GM23338 (cell line): ENCODE measurements at regions not wholly inside any gene's neighbourhood (a gene's known extent, or its start where the extent isn't known, plus 50 kb on each side); places are given as distances from the start of the nearest gene placed in this dataset.

ENCODE experiments used
- ATAC-seq: fragments of 200-7000 bp; cut with Tn5 transposase; 3 replicates; pipeline ENCODE4 v1.9.1; 2020
- DNase-seq: peaks from one replicate; pipeline ENCODE4 v3.0.0-alpha.2; 2015; ENCODE audit warnings: low spot score
- H2AFZ ChIP-seq: fragments of 200-600 bp; sonication (generic); 2 replicates; pipeline ENCODE4 v1.8.0; 2016; ENCODE audit warnings: antibody characterized with exemption, mild to moderate bottlenecking, moderate library complexity
- H3F3A ChIP-seq: fragments of 200-600 bp; sonication (generic); replicated peaks from 2 replicates; pipeline ENCODE4 v1.8.0; 2017; ENCODE audit warnings: antibody characterized with exemption, mixed run types, low read depth
- H3K27ac ChIP-seq: fragments of 200-600 bp; sonication (generic); 2 replicates; pipeline ENCODE4 v1.6.1; 2016; ENCODE audit warnings: low read depth
- H3K27me3 ChIP-seq: fragments of 200-600 bp; sonication (generic); 2 replicates; pipeline ENCODE4 v1.8.0; 2016; ENCODE audit warnings: mild to moderate bottlenecking, mixed run types, moderate library complexity; ENCODE audit not compliant: insufficient read depth
- H3K36me3 ChIP-seq: fragments of 200-600 bp; sonication (generic); 2 replicates; pipeline ENCODE4 v1.8.0; 2016; ENCODE audit warnings: mild to moderate bottlenecking; ENCODE audit not compliant: insufficient read depth
- H3K4me1 ChIP-seq: fragments of 200-600 bp; sonication (generic); 2 replicates; pipeline ENCODE4 v1.8.0; 2016; ENCODE audit warnings: mild to moderate bottlenecking, moderate library complexity; ENCODE audit not compliant: insufficient read depth
- H3K4me2 ChIP-seq: fragments of 200-600 bp; sonication (generic); 2 replicates; pipeline ENCODE4 v1.7.1; 2017; ENCODE audit warnings: mixed run types
- H3K4me3 ChIP-seq: fragments of 200-600 bp; sonication (generic); 2 replicates; pipeline ENCODE4 v1.6.1; 2016; ENCODE audit warnings: mixed run types
- H3K79me2 ChIP-seq: fragments of 200-600 bp; sonication (generic); replicated peaks from 2 replicates; pipeline ENCODE4 v1.8.0; 2017; ENCODE audit warnings: mild to moderate bottlenecking; ENCODE audit not compliant: insufficient read depth
- H3K9me2 ChIP-seq: fragments of 200-600 bp; sonication (generic); 2 replicates; pipeline ENCODE4 v1.8.0; 2017; ENCODE audit not compliant: insufficient read depth
- H4K20me1 ChIP-seq: fragments of 200-600 bp; sonication (generic); replicated peaks from 2 replicates; pipeline ENCODE4 v1.8.0; 2017; ENCODE audit warnings: mild to moderate bottlenecking; ENCODE audit not compliant: insufficient read depth
- H3K27ac Mint-ChIP-seq: 2 replicates; pipeline ENCODE4 v1.8.0; 2020; ENCODE audit warnings: inconsistent platforms, mild to moderate bottlenecking, moderate library complexity, mixed read lengths
- H3K27me3 Mint-ChIP-seq: 3 replicates; pipeline ENCODE4 v1.8.0; 2022; ENCODE audit warnings: low read depth, mild to moderate bottlenecking, moderate library complexity, mixed read lengths, inconsistent platforms; ENCODE audit not compliant: insufficient read depth, poor library complexity
- H3K36me3 Mint-ChIP-seq: 3 replicates; pipeline ENCODE4 v1.8.0; 2021; ENCODE audit warnings: low read depth, mild to moderate bottlenecking, inconsistent platforms, moderate library complexity, mixed read lengths
- H3K4me1 Mint-ChIP-seq: 3 replicates; pipeline ENCODE4 v1.8.0; 2020; ENCODE audit warnings: mild to moderate bottlenecking, inconsistent platforms, mixed read lengths
- H3K4me3 Mint-ChIP-seq: 3 replicates; pipeline ENCODE4 v1.8.0; 2021; ENCODE audit warnings: moderate library complexity, mild to moderate bottlenecking, inconsistent platforms, mixed read lengths
- H3K9me3 Mint-ChIP-seq: 3 replicates; pipeline ENCODE4 v1.8.0; 2020; ENCODE audit warnings: moderate library complexity, mild to moderate bottlenecking, inconsistent platforms, mixed read lengths
- CREB1 ChIP-seq: fragments of 250-450 bp; sonication (Bioruptor Pico); IDR thresholded peaks from 2 replicates; pipeline ENCODE4 v1.5.0; 2020; ENCODE audit warnings: low read depth, mild to moderate bottlenecking, moderate library complexity
- CTCF ChIP-seq, 2 experiments: fragments of 200-600 bp in 1 of 2; sonication (generic) in 1 of 2; conservative IDR thresholded peaks; 2 replicates each; pipeline versions ENCODE4 v1.5.1 to v1.6.1; 2016 to 2017; ENCODE audit warnings: antibody characterized with exemption in 2 of 2, low read depth in 2 of 2, mild to moderate bottlenecking in 2 of 2, moderate library complexity in 1 of 2
- EZH2 ChIP-seq: fragments of 200-600 bp; sonication (generic); IDR thresholded peaks from one replicate; pipeline ENCODE4 v1.8.0; 2017; ENCODE audit warnings: antibody characterized with exemption, mild to moderate bottlenecking, low read depth; ENCODE audit not compliant: unreplicated experiment
- EZH2phosphoT487 ChIP-seq: fragments of 200-600 bp; sonication (generic); IDR thresholded peaks from one replicate; pipeline ENCODE4 v1.8.1; 2018; ENCODE audit warnings: antibody characterized with exemption; ENCODE audit not compliant: unreplicated experiment
- JUNB ChIP-seq: IDR thresholded peaks from one replicate; pipeline ENCODE4 v1.6.1; 2016; ENCODE audit warnings: antibody characterized with exemption; ENCODE audit not compliant: unreplicated experiment
- NANOG ChIP-seq: IDR thresholded peaks from 2 replicates; pipeline ENCODE4 v1.6.1; 2016; ENCODE audit warnings: antibody characterized with exemption, borderline replicate concordance
- POLR2AphosphoS5 ChIP-seq: IDR thresholded peaks from 2 replicates; pipeline ENCODE4 v1.6.1; 2016; ENCODE audit warnings: antibody characterized with exemption, low read depth
- REST ChIP-seq: IDR thresholded peaks from one replicate; pipeline ENCODE4 v1.6.1; 2018; ENCODE audit warnings: antibody characterized with exemption; ENCODE audit not compliant: unreplicated experiment
- ZNF331 ChIP-seq: fragments of 250-450 bp; sonication (Bioruptor Pico); IDR thresholded peaks from 2 replicates; pipeline ENCODE4 v1.5.0; 2020; ENCODE audit warnings: low read depth, mild to moderate bottlenecking, moderate library complexity

- TF ChIP-seq EZH2 (no peak), EZH2phosphoT487 (no peak), POLR2AphosphoS5 (no peak)
These were observed 359.4 kb upstream of the SFSWAP start (continued) for GRCh38 chr12:131351319-131352028.

- ATAC-seq: no peak
- H3F3A ChIP-seq: peaks cover 6% of the 10 kb centered on the region
- Mint-ChIP-seq H3K36me3 (no peaks in the 10 kb centered on the region; the same call in 2 of the 3 replicates), H3K27me3 (peaks cover 8% of the 10 kb centered on the region), H3K9me3 (no peaks in the 10 kb centered on the region; the same call in 2 of the 3 replicates), H3K4me1 (peaks cover 25% of the 10 kb centered on the region), H3K27ac (no peak overlapping the region), H3K4me3 (no peak overlapping the region)
- TF ChIP-seq JUNB (no peak), NANOG (no peak), POLR2AphosphoS5 (no peak)
- H2AFZ ChIP-seq: no peak overlapping the region
- H3K4me1 ChIP-seq: peaks cover 16% of the 10 kb centered on the region; the same call in 1 of the 2 replicates
- no peaks in the 10 kb centered on the region for H3K9me2 ChIP-seq
- no peaks in the 10 kb centered on the region for H3K36me3 ChIP-seq
- H3K27ac ChIP-seq: no peak overlapping the region
- no peak overlapping the region for H3K4me3 ChIP-seq
- H4K20me1 ChIP-seq: no peaks in the 10 kb centered on the region
- DNase-seq: no peak
- H3K27me3 ChIP-seq: no peaks in the 10 kb centered on the region
- H3K4me2 ChIP-seq: no peak overlapping the region
- H3K79me2 ChIP-seq: no peaks in the 10 kb centered on the region
These were observed 358.5 kb upstream of the SFSWAP start for GRCh38 chr12:131352296-131352900.

DNA sequence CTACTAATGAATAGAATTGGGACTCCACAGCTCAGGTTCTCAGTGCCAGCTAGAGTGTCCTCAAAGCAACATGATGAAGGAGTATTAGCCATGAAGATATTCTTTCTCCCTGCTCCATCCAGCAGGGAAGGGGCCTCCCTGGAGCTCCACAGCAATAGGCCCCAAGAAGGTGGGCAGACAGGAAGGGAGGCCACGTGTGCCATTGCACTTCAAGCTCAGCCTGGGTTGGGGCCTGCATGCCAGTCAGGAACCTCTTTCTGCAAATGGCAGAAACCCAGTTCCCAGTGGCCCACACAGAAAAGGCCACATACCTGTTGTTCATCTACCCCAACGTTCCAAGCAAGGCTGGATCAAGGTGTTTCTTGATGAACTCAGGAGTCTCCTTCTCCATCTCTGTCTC, 357.5 kb upstream of the SFSWAP start:
- Histone ChIP-seq H3K4me2 (no peak overlapping the region), H3K27me3 (no peaks in the 10 kb centered on the region), H2AFZ (no peak overlapping the region), H3K27ac (no peak overlapping the region), H3F3A (no peaks in the 10 kb centered on the region), H3K4me1 (peaks cover 7% of the 10 kb centered on the region; the same call in 1 of the 2 replicates), H3K9me2 (no peaks in the 10 kb centered on the region), H4K20me1 (no peaks in the 10 kb centered on the region), H3K79me2 (no peaks in the 10 kb centered on the region), H3K36me3 (no peaks in the 10 kb centered on the region), H3K4me3 (no peak overlapping the region)
- Mint-ChIP-seq H3K27ac (no peak overlapping the region), H3K36me3 (no peaks in the 10 kb centered on the region; the same call in 2 of the 3 replicates), H3K4me3 (no peak overlapping the region), H3K27me3 (peaks cover 3% of the 10 kb centered on the region), H3K9me3 (no peaks in the 10 kb centered on the region), H3K4me1 (peaks cover 15% of the 10 kb centered on the region)
- ATAC-seq (no peak), DNase-seq (no peak)
- TF ChIP-seq ZNF331: no peak
- TF ChIP-seq CREB1: no peak
- no peak for TF ChIP-seq REST
- no peak for TF ChIP-seq CTCF (conservative IDR thresholded peaks at IDR 0.05; ENCODE audit: low read depth in 2 of 2)
